Left renal pelvis (tissue), 4 donors: ENCODE measurements at regions not wholly inside any gene's neighbourhood (a gene's known extent, or its start where the extent isn't known, plus 50 kb on each side); places are given as distances from the start of the nearest gene placed in this dataset.
A peak's percentile ranks its signal among the peaks of the same experiment; 100 is the strongest.
"Not testable (repeated sequence)": the region's sequence is repeated elsewhere in the genome, so short reads cannot be mapped to it uniquely, and the experiment has no call there.

ENCODE experiments used
- DNase-seq, 4 donors: peaks; one replicate each; pipeline ENCODE4 v3.0.0-alpha.2; 2013; ENCODE audit warnings: low read depth in 4 of 4, low spot score in 3 of 4

DNA sequence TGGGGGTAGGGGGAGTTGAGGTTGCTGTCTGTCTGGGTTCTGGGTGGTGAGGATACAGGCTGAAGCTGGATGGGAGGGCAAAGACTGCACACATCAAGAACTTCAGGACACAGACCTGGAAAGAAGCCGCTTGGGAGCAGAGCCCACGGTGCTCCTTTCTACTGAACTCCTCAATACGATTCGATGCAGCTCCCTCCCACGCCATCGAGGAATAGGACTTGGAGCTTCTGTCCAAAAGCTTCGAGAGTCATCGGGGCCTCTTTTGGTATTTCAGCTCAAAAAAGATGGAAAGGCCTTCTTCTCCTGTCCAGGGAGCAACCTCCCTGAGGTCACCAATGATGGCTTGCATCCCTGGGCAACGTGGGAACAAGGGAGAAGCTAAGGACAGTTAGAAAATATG, 407.1 kb upstream of the MGMT start:
- DNase-seq: no peak

DNA sequence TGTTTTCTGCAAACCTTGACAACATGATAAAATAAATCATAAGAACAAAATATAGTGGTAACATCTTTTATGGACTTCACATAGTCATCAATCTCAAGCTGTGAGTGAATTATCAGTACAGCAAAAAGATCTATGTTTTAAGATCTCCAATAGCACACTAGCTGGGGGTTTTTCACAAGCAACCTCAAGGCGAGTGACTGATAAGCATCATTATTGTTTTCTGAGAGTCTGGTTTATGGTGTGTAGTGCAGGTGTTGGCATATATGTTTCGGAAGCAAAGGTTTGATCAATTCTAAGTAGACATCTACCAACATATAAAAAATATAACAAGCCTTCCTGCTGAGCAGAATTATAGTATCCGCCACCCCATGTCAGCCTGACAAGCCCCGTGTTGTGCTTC, 403.8 kb upstream of the MGMT start:
- no peak for DNase-seq

DNA sequence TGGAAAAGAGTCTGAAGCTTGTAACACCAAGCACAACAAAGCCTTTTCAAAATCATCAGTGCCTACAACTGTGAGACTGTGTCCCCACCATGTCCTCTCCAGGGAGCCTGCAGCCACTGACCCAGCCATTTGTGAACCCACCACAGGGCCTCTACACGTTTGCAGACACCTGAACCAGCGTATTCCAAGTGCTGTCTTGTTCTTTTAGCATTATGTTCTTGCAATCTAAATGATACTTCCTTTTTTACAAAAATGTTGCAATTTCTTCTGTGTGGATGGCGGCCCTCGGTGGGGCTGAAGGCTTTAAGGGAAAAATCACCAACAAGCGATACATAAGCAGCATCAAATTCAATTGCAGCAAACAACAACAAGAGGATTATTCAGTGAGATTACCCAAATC, 403.2 kb upstream of the MGMT start:
- no peak for DNase-seq

DNA sequence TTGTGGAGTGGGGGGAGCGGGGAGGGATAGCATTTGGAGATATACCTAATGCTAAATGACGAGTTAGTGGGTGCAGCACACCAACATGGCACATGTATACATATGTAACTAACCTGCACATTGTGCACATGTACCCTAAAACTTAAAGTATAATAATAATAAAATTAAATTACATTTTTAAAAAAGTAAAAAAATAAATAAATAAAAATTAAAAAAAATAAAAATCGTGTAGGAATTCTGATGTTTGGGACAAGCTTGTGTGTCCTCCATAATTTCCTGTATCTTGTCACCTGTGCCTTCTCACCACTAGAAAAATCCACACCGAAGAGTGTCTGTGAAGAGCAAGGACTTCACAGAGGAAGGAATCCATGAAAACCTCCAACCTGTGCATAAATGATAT, 400.5 kb upstream of the MGMT start:
- not testable (repeated sequence) for DNase-seq

DNA sequence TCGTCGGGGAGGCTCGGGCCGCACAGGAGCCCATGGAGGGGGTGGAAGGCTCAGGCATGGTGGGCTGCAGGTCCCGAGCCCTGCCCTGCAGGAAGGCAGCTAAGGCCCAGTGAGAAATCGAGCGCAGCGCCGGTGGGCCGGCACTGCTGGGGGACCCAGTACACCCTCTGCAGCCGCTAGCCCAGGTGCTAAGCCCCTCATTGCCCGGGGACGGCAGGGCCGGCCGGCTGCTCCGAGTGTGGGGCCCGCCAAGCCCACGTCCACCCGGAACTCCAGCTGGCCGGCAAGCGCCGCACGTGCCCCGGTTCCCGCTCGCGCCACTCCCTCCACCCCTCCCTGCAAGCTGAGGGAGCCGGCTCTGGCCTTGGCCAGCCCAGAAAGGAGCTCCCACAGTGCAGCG, 395.6 kb upstream of the MGMT start:
- not testable (repeated sequence) for DNase-seq

DNA sequence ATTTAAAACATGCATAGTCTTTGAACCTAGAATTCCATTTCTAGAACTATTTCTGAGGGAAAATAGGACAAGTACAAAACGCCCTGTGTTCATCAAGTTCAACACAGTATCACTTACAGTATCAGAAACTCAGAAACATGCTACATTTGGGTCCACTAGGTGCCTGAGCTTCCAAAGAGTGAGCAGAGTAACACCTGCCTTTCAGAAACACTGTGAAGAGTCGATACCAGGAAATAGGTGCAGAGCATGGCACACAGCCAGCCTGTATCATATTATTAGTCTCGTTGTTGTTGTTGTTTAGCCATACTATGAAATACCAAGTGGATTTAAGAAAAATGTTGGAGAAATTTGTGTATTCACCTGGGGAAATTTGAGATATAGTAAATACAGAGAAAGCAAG, 392.1 kb upstream of the MGMT start:
- no peak for DNase-seq

DNA sequence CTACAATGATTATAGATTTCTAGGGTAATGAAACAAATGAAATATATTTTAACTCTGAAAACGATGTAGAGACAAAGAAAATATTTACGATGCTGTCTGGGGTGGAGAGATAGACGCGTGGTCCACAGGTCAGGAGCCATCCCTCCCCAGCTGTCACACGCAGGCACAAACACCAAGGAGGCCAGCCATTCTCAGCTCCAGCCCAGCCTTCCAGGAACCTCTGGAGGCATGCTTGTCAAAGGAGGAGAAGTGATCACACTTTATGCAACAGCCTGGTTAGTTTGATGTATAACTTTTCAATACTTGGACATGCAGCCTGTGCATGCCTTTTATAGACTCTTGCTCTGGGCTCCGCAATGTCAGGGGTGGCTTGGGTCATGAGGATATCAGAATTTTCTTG, 391.5 kb upstream of the MGMT start:
- DNase-seq: no peak

DNA sequence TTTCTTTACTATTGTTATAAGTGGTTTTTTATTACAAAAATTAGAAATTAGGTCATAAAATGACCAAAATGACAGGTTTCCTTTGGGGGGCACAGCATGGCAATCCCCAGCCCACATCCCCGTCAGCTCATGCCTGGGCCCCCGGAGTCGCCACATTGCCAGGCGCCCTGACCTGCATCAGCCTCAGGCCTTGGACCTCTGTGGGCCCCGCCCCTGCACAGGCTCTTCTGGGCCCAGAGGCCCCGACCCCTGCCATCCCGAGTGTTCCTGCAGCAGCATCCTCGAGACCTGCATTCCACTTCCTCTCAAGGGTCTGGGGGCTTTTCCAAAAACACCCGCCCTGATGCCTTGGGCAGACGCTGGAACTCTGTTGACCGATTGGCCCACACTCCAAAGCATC, 391.1 kb upstream of the MGMT start:
- no peak for DNase-seq

DNA sequence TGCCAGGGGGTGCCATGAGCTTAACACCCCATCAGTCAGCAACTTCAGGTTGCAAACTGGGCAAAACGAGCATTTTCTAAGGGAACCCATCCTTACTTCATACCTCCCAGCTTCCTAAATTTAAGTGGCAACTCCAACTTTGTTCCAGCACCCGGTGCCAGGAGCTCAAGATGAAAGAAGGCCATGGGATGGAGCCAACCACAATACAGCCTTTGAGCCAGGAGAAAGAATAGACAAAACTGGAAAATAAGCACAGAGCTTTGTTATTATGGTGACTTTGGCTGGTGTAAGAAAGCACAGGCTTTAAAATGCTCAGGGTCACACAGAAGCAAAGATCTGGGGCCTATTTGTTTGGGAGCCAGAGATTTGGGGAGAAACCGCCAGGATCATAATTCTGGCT, 388.7 kb upstream of the MGMT start:
- no peak for DNase-seq

DNA sequence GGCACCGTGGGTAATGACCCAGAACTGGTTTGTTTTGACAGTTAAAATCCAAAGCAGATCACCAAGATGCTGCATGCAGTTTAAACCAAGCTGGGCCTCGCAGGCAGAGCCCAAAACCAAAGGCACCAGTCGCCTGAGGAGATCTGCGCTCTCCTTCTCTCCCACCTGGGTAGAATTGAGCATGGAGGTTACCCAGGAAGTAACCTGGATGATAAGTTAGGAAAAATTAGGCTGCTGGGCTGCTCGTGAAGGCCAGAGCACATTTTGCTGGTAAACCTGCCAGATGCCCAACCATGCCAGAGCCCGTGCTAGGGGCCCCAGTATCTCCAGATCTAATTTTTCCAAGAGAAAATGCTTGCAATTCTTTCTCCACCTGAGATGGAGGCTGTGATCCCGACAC, 388.3 kb upstream of the MGMT start:
- DNase-seq: no peak

DNA sequence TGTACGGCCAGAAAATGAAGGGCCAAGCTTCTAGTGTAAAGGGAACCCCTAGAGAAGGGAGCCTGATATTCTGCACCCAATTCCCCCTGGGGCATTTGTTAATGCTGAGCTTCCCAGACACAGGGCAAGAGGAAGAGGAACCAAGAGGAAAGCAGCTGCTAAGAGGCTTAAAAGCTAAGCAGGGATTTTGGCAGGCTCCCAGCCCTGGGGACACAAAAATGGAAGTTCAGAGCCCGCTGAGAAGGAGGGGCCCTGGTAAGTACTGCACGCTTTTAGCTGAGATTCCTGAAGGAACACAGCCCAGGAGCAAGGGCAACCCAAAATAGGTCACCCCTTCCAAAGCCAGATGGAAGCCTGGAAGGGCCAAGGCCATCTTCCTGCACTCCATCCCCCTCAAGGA, 387.3 kb upstream of the MGMT start:
- DNase-seq: no peak

DNA sequence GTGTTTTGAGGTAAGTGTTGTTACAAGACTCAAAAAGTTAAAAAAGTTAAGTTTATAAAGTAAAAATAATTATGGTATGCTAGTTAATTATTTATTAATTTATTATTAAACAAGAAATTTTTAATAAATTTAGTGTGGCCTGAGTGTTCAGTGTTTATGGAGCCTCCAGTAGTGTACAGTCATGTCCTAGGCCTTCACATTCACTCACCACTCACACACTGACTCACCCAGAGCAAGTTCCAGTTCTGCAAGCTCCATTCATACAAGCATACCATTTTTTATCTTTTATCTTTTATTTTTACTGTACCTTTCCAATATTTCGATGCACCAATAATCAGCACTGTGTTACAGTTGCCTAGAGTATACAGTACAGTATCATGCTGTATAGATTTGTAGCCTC, 381.2 kb upstream of the MGMT start:
- no peak for DNase-seq

DNA sequence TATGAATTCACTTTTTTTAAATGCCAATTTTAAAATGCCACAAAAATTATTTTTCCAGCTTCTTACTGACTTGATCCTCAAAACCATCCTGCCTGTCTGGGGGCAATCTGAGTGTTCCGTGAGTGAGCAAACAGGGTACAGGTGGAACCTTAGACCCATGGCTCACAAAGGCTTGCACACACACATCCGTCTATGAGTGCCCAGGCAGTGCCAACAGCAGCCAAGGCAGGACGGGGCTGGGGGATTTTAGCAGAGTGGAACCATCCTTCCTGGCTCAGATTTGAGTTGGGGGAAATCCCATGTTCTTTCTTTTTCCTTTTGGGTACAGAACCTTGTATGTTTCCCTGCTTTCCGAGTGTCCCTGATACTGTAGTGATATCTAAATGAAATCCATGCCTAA, 377.7 kb upstream of the MGMT start:
- DNase-seq: no peak

DNA sequence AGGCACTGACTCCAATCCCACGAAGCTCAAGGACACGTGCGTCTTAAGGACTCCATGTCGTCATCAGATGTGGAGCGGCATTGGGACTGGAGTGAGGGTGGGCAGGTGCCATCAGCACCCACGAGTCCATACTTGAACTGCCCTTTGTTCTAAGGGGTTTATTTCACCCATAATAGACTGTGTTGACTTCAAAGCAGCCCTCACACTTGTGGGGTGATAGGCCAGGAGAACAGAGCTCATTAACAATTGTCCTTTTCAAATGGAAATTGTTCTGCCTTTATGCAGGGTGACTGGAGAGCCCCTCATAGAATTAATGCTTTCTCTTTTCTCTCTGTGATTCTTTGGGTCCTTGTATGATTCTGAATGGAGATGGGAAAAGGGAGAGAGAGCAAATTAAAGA, 376.9 kb upstream of the MGMT start:
- no peak for DNase-seq

DNA sequence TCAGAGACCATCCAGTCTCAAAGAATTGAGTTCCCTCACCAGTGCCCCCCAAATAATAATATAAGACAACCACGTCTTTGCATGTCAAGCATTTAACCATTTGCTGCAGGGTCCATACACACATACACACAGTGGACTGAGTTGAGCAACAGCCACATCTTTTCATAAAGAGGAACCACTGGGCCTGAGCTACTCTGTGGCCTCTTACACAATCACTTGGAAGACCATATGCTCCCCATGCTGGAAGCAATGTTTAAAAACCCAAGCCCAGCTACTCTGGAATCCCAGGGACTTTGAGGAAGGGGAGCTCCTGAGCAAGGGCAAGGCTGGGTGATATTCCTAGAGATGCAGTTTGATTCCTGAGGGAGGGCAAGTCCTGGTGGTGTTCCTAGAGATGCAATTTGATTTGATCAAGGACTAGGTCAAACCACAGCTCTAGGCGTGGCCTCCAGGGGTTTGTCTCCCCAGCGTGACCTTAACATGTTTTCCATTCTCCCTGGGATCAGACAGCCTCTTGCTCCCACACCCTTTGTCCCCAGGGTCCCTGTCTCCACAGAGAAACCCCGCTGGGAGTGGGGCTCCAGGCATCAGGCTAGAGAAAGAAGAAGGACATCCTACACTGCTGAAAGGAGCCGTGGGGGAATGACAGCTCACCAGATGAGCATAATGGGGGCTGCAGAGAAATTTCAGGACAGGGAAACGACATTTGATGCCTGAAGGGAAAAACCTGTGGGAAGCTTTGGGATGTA, 376.2 kb upstream of the MGMT start:
- no peak for DNase-seq

DNA sequence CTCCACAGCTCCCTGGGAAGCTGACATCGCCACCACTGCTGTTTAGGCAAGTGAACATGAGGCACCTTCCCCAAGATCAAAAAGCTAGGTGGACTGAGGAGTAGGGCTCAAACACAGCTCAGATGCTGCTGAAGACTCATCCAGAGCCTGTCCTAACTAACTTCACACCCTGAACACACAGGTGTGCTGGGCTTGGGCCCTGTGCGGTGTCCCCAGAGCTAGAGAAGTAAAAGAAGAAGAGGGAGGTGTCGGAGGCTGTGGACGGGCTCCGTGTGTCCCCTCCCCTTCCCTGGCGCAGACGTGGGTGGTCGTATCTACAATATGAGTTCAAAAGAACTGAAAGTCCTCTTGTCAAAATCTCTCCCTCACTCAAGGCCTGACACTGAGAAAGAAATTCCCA, 373.4 kb upstream of the MGMT start:
- no peak for DNase-seq

DNA sequence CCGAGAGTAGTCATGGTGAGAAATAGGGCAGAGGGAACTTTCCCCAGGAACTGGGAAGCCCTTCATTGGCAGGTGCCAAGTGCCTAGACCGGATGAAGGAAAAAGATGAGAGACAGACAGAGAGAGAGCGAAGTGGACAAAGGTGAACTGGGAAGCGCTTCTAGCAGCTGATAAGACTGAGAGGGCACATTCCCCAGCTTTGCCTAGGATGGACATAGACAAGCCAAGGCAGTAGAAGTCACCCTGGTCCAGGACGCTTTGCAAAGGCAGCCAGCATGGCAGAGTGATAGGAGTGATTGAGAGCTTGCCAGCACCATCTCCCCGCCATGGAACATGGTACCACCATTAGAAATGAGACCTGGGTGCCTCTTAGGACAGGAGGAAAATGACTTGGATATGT, 372.8 kb upstream of the MGMT start:
- DNase-seq: no peak

DNA sequence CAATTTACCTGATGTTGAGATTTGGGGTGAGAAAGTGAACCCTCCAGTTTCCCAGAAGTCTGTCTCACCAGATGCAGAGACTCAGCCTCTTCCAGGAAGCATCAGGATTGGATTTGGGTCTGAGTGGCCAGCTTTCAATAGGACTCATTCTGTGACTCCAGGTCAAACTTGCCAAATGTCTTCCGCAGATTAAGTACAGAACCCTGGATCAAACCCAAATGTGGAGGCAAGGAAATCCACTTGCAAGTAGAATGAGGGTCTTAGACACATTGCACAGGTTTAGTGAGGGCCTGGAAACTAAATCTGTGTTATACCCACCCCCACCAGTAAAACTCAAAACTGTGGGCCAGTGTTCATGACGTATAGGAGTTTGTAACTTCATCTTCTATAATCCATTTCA, 372.2 kb upstream of the MGMT start:
- DNase-seq: no peak

DNA sequence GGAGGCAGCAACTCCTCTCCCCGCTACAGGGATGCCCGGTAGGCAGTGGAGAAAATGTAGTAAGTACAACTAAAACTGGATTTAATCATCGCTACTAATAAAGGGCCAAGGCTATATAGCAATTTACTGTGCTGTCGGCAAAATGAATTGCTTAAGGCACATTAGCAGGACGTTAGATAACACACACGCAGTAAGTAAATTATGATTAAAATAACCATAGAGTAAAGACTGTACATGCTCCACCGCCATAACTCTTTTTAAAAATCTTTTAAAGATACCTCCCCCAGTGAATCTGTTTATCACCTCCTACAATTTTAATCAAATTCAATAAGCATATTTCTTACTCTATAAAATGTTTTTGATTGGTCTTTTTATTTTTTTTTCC, 371.4 kb upstream of the MGMT start:
- DNase-seq: no peak

DNA sequence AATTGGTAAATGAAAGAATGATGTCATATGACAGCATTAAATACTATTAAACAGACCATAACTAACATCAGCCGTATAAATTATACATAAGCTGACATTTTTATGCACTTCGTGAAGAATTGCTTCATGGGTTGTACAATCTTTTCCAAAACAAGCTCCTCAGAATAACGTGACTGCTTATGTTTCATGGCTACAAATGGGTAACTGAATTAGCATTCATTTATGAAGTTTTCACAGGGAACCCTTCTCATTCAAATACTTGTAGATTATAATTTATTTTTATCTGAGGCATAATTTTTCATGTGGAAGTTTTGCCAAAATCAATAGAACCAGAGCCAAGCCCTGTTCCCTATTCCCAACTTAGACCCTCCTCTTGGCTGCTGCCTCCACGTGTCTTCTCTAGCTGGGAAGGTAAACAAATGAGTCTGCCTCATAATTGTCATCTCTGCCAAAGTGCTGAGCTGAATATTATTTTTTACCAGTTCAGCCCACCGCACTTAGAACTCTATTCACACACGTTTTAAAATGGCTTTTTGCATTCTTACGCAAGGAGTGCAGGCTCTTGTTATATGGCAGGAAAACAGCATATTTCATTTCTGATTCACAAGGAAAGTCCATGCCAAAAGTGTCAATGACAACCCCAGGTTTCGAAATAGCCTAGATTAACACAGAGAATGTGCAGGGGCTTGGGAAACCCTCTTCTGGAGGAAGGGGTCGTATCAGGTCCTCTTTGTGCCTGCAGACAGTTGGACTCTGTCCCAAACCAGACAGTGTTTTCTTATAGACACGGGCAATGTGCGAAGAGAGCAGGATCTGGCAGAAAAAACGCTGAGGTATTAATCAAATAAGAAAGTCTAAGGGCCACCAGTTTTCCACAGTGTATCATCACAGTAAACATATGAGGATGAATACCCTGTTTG, 370.7 kb upstream of the MGMT start:
- DNase-seq: peak in 2 of 4 donors; percentile 17 to 24

DNA sequence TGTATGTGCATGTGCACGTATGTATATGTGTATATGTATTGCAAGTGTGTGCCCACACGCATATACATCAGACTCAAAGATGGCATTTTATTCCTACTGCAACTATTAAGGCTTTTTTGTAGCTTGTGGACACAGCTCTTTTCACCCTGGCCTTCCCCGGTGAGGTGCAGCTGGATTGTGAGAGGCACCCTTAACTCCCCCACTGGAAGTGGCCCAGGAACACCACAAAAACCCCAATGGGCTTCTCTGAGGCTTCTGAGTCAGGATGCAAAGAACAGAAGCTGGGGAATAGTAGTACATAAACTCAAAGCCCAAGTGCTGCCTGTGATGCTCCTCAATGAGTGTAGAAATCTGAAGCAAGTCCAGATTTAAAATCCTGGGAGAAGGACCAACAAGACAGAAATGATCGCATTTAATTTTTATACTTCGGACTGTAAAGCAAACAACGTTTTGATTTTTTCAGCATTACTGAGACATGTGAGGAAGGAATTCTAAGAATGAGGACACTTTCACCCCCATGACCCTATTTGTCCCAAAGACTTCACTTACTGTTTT, 369.2 kb upstream of the MGMT start:
- DNase-seq: no peak

DNA sequence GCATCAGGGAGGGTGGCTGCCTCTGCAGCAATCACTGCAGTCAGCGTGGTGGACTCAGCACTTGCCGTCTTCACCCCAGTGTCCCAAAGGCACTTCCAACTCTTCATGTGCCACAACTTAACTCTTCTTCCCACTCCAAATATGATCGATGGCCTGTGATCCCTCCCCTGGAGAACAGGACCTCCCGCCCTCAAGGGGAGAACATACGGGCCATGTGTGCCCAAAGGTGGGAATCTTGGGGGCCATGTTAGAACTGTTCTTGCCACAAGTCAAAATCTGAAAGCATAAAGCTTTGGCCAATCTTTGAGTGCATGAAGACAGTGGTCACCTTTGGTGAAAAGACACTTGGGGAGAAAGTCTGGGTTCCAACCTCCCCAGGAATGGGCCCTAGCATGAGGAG, 368.5 kb upstream of the MGMT start:
- DNase-seq: no peak
